Activated B cell treated with CpG ODN at 0.5 μM for 24 hours (primary cell): ENCODE measurements at regions not wholly inside any gene's neighbourhood (a gene's known extent, or its start where the extent isn't known, plus 50 kb on each side); places are given as distances from the start of the nearest gene placed in this dataset.
"Not testable (repeated sequence)": the region's sequence is repeated elsewhere in the genome, so short reads cannot be mapped to it uniquely, and the experiment has no call there.

Experiments
- ATAC-seq: fragments of 200-7000 bp; cut with Tn5 transposase; one replicate; pipeline ENCODE4 v1.10.0; 2021; ENCODE audit warnings: low read depth, mild to moderate bottlenecking, moderate library complexity
- CTCF ChIA-PET: fragments of 350-600 bp; sonication (Branson Sonifier 250); formaldehyde crosslinking; loops from one replicate; lab custom pipeline; 2021; ENCODE audit warnings: antibody characterized with exemption; lab: Charles Lee
- POLR2A ChIA-PET: fragments of 350-600 bp; sonication (Branson Sonifier 250); formaldehyde crosslinking; loops from one replicate; lab custom pipeline; 2021; ENCODE audit warnings: antibody characterized with exemption; lab: Charles Lee
- DNase-seq: peaks from one replicate; pipeline ENCODE4 v3.0.0; 2022
- H3K27ac Mint-ChIP-seq: one replicate; pipeline ENCODE4 v1.8.0; 2020; ENCODE audit warnings: mixed read lengths
- H3K27me3 Mint-ChIP-seq: one replicate; pipeline ENCODE4 v1.8.0; 2021; ENCODE audit warnings: mixed read lengths
- H3K36me3 Mint-ChIP-seq: one replicate; pipeline ENCODE4 v1.8.0; 2021; ENCODE audit warnings: low read depth, mixed read lengths
- H3K4me1 Mint-ChIP-seq: one replicate; pipeline ENCODE4 v1.8.0; 2021; ENCODE audit warnings: mixed read lengths
- H3K4me3 Mint-ChIP-seq: one replicate; pipeline ENCODE4 v1.8.0; 2020; ENCODE audit warnings: mild to moderate bottlenecking, mixed read lengths
- H3K9me3 Mint-ChIP-seq: one replicate; pipeline ENCODE4 v1.8.0; 2020; ENCODE audit warnings: mixed read lengths
- intact Hi-C: fragments of 100-400 bp; cut with micrococcal nuclease; formaldehyde crosslinking; loops from one replicate; pipeline ENCODE4 v1.15.1; 2024
- TF ChIP-seq, protein P1 (sequence below): fragments of 200-600 bp; IDR thresholded peaks from one replicate; pipeline ENCODE4 v1.8.0; 2022; ENCODE audit warnings: antibody characterized with exemption, mild to moderate bottlenecking

DNA sequence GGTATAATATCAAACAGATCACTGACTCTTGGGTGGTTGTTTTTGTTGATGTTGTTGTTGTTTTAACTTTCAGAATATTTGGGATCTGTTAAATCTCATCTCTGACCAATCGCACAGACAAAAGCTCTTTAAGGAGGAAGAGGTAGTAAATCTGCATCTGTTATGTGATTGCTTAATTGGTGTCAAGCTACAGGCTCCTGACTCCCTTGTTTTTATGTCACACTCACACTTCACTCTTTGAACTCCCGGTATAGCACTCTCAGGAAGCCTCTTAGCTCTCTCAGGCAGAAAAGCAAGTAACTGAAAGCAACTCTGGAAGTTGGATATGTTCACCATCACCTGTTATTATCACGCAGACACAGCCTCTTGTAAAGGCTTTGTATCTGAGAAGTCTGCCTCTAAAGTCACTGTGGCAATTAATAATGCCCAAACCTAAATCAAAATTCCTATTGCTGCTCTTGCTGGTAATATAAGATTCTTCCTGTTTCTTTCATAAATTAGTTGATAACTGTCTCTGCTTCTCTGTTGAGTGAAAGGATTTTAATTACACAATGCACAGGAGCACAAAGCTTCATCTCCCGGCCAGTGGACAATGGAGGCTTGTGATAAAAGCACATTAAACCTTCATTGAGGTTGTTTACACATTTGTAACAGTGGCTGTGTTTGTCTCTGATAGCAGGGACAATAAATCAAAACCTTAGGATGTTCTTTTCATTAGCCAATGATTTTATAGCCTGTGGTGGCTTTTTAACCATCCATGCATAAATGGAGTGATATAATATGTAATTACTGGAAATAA is 576.7 kb downstream of the MFSD1 start:
- H3K27me3 Mint-ChIP-seq = no peaks in the 10 kb centered on the region
- intact Hi-C loops = no loop called here
- no peak for ATAC-seq
- TF ChIP-seq, protein P1, sequence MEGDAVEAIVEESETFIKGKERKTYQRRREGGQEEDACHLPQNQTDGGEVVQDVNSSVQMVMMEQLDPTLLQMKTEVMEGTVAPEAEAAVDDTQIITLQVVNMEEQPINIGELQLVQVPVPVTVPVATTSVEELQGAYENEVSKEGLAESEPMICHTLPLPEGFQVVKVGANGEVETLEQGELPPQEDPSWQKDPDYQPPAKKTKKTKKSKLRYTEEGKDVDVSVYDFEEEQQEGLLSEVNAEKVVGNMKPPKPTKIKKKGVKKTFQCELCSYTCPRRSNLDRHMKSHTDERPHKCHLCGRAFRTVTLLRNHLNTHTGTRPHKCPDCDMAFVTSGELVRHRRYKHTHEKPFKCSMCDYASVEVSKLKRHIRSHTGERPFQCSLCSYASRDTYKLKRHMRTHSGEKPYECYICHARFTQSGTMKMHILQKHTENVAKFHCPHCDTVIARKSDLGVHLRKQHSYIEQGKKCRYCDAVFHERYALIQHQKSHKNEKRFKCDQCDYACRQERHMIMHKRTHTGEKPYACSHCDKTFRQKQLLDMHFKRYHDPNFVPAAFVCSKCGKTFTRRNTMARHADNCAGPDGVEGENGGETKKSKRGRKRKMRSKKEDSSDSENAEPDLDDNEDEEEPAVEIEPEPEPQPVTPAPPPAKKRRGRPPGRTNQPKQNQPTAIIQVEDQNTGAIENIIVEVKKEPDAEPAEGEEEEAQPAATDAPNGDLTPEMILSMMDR = no peak
- H3K4me1 Mint-ChIP-seq = no peaks in the 10 kb centered on the region
- H3K36me3 Mint-ChIP-seq = no peaks in the 10 kb centered on the region
- H3K9me3 Mint-ChIP-seq = no peaks in the 10 kb centered on the region
- ChIA-PET POLR2A (interaction anchor here (0.7 kb wide), 1 partner anchor 1752 kb away, joined by 3 read pairs; no protein-coding TSS in a partner anchor), CTCF (no interaction called here)
- no peak for DNase-seq
- no peak overlapping the region for H3K27ac Mint-ChIP-seq
- no peak overlapping the region for H3K4me3 Mint-ChIP-seq

DNA sequence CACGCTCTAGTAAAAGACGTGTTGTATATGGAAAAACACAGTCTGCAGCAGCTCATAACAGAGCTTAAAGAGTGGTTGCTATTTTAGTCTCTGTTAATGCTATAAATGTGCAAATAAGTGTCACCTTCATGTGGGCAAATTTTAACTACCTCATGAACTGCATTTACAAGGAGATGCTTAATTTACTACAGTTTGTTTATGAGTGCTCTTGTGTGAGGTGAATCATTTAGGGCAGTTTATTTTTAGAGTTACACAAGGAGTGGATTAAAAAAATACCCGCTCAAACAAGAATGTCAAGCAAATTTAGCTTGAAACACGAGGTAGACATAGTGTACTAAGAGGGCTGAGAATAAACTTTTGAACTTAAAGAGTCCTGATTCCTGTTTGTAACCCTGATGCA is 579.0 kb downstream of the MFSD1 start:
- no peak for DNase-seq
- no peaks in the 10 kb centered on the region for H3K36me3 Mint-ChIP-seq
- no peak for ATAC-seq
- H3K9me3 Mint-ChIP-seq = no peaks in the 10 kb centered on the region
- no peak overlapping the region for H3K4me3 Mint-ChIP-seq
- TF ChIP-seq, protein P1 = no peak
- intact Hi-C loops = no loop called here
- H3K27ac Mint-ChIP-seq = no peak overlapping the region
- ChIA-PET POLR2A (no interaction called here), CTCF (interaction anchor here (0.7 kb wide), 1 partner anchor 69 kb away, joined by 3 read pairs; no protein-coding TSS in a partner anchor)
- H3K4me1 Mint-ChIP-seq = no peaks in the 10 kb centered on the region
- H3K27me3 Mint-ChIP-seq = no peaks in the 10 kb centered on the region

- ATAC-seq (no peak), DNase-seq (no peak)
- H3K27ac Mint-ChIP-seq = no peak overlapping the region
- intact Hi-C loops = no loop called here
- POLR2A ChIA-PET = no interaction called here
- H3K9me3 Mint-ChIP-seq = no peaks in the 10 kb centered on the region
- H3K4me1 Mint-ChIP-seq = no peaks in the 10 kb centered on the region
- no peak overlapping the region for H3K4me3 Mint-ChIP-seq
- no peaks in the 10 kb centered on the region for H3K27me3 Mint-ChIP-seq
- no peaks in the 10 kb centered on the region for H3K36me3 Mint-ChIP-seq
- TF ChIP-seq, protein P1 = no peak
- CTCF ChIA-PET = no interaction called here
These were observed 588.9 kb downstream of the MFSD1 start for GRCh38 chr3:159390656-159391212.

DNA sequence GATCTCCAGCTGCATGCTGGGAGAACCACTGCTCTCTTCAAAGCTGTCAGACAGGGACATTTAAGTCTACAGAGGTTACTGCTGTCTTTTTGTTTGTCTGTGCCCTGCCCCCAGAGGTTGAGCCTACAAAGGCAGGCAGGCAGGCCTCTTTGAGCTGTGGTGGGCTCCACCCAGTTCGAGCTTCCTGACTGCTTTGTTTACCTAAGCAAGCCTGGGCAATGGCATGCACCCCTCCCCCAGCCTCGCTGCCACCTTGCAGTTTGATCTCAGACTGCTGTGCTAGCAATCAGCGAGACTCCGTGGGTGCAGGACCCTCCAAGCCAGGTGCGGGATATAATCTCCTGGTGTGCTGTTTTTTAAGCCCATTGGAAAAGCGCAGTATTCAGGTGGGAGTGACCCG is 591.0 kb upstream of the IL12A start:
- peaks cover 11% of the 10 kb centered on the region for H3K9me3 Mint-ChIP-seq
- POLR2A ChIA-PET, intact Hi-C loops, H3K4me1 Mint-ChIP-seq, DNase-seq, CTCF ChIA-PET, ATAC-seq, H3K27me3 Mint-ChIP-seq, H3K4me3 Mint-ChIP-seq, H3K36me3 Mint-ChIP-seq, H3K27ac Mint-ChIP-seq: not testable (repeated sequence)

DNA sequence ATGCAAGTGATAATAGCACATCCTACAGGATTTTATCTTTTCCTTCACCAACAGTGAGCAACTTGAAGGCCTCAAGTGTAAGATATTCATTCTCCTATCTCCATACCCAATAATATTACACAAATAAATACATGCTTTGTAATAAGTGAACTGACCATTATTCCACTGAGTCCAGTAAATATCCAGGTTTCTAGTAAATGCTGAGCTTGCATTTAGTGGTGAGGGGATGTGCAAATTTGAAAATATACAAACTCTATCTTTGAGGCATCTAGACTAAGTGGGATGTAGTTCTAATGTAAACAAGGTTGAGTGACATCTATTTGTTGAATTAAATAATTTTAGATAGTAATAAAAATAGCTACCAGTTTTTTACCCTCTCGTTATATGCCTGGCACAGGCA is 587.6 kb upstream of the IL12A start:
- ChIA-PET CTCF (no interaction called here), POLR2A (no interaction called here)
- no peaks in the 10 kb centered on the region for H3K4me1 Mint-ChIP-seq
- intact Hi-C loops = no loop called here
- no peak overlapping the region for H3K4me3 Mint-ChIP-seq
- H3K9me3 Mint-ChIP-seq = peaks cover 11% of the 10 kb centered on the region
- H3K27me3 Mint-ChIP-seq = no peaks in the 10 kb centered on the region
- no peak for ATAC-seq
- no peak for DNase-seq
- no peak overlapping the region for H3K27ac Mint-ChIP-seq
- H3K36me3 Mint-ChIP-seq = no peaks in the 10 kb centered on the region
- TF ChIP-seq, protein P1 = no peak

GRCh38 chr3:159409711-159410110 is 578.9 kb upstream of the IL12A start:
- H3K36me3 Mint-ChIP-seq, ATAC-seq: not testable (repeated sequence)

More at GRCh38 chr3:159409711-159410110, 578.9 kb upstream of the IL12A start:
- H3K27ac Mint-ChIP-seq, DNase-seq, H3K4me1 Mint-ChIP-seq, CTCF ChIA-PET, POLR2A ChIA-PET, intact Hi-C loops, H3K27me3 Mint-ChIP-seq, H3K4me3 Mint-ChIP-seq: not testable (repeated sequence)
- H3K9me3 Mint-ChIP-seq = peaks cover 21% of the 10 kb centered on the region
